ENCODE measurements at regions not wholly inside any gene's neighbourhood (a gene's known extent, or its start where the extent isn't known, plus 50 kb on each side); places are given as distances from the start of the nearest gene placed in this dataset.

DNA sequence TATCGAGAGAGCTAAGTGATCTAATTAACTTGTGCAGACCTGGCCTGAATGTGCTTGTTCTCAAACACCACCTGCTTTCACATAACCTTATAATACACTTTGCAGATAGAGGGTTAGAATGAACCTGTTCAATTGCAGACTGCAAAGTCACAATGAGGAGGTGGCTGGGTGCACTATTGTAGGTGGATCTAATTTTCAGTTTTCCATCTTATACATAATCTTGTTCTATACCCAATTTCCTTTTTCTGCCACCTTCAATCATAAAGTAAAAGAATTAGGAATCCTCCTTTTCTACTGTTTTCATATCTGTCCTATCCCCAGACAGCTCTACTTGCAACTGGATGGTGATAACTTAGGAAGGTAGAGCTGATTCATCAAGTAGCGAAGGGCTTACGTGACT, 68.8 kb upstream of the APC start:
- no peak for DNase-seq

DNA sequence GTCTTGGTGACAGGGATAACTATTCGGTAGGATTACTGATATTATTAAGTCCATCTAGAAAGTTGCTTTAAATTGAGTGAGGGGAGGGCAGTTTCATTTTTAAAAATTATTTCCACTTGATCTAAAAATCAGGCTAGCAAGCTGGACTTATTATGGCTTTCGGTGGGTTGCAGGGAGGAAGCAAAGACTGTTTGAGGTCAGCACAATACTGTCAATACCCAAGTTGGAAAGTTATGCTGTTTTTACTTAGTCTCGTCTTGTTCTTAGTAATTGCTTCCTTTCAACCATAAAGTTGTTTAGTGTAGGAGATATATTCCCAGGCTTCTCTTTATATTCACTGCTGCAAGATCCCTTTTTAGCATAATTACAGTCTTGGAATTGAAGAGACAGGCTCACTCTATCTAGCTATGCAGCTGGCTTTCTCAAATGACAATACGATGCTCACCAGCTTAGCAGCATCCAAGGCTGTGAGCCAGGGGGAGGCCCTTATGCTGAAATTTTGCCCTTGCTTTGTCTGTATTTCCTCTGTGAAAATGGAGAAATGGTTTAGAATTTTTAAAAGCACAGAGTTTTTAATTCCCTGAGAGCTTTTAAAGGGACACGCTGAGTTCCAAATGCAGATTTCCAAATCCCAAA, 68.2 kb upstream of the APC start:
- no peak for DNase-seq

DNA sequence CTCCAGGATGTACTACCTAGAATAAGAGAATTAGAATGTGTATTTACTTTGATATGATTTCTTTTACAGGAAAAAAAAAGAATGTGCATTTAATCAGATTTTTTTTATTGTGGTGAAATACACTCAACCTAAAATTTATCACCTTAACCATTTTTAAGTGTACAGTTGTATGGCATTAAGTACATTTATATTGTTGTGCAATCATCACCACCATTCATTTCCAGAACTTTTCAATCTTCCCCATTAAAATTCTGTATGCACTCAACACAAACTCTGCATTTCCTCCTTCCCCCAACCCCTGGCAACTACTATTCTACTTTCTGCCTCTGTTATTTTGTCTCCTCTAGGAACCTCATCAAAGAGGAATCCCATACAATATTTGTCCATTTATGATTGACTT, 66.0 kb upstream of the APC start:
- DNase-seq: no peak

DNA sequence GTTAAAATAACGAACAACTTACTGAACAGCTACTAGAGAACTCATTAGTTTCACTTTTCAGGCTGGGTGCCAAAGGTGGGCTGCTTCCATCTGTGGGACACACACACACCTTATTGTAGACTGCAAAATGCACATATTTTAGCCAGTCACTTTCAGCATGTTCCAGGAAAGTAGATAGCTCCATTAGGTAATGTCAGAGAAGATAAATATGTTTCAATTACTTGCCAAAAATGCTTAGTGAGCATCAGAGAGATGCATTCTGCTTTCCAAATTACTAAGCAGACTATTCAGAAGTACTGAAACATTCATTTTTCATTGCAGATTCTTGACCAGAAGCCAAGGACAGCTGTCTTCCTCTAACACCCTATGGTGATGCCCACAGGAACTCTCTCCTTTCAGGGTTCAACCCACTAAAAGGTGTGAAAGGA, 56.2 kb upstream of the APC start:
- DNase-seq: no peak

DNA sequence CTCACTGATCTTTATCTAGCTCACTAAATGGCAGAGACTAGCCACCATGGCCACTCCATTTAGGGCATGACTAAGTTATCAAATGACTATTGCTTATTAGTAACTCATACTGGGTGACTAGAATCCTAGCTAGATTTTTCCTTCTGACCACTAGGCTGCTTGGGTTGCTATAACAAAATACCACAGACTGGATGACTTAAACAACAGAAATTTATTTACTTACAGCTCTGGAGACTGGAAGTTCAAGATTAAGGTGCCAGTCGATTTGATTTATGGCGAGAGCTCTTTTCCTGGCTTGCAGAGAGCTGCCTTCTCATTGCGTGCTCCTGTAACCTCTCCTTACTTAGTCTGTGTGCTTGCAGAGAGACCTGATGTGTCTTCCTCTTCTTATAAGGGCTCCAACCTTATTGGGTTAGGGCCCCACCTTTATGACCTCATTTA, 55.0 kb upstream of the APC start:
- DNase-seq: no peak

DNA sequence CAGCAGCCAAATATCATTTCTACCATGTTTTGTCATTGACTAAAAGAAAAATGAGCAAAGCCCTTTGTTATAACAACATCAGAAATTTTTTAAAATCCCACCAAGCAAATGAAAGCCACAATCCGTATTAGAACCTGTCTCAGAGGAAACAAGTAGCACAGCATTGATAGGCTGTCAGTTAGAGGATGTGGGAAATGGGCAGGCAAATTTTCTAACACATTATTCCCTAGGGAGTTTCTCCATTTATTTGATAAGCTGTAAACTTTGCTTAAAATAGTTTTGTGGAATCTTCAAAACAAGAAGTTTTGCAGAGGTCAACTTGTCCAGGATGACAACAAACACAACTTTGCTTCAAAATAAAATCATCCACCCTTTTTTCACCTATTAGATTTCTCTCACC, 53.6 kb upstream of the APC start:
- DNase-seq: no peak

DNA sequence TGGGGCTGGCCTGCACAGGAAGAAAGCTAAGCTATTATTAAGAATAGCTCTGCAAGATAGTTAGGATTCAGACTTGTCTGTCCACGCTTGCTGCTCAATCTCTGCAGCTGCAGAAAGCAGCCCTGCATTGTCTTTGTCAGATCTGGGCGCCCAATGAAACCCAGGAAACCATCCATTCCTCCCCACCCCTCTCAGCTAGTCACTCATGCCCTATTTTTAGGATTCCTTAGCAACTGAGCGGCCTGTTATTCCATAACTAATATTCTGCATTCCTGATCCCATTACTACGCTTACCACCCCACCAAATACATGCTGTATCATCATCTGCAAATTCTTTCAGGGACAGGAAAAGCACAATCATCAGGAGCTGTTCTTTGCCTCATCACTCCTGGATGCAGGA, 52.9 kb upstream of the APC start:
- no peak for DNase-seq

DNA sequence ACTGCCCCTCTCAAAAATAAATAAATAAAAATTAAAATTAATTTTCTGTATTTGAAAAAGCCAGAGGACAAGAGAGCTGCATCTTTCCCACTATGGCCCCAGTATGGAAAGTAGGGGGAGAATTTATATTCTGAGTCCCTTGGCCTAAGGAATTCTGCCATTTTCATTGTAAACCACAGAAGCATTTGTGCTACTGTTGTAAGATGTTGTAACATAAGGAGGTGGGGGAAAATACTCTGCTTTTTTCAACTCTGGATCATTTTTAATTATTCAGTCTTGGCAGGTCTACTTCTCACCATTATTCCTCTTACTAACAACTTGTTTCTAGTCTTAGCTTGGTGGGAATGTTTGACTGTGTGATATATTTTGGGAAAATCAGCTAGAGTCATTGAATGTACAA, 52.3 kb upstream of the APC start:
- DNase-seq: no peak

DNA sequence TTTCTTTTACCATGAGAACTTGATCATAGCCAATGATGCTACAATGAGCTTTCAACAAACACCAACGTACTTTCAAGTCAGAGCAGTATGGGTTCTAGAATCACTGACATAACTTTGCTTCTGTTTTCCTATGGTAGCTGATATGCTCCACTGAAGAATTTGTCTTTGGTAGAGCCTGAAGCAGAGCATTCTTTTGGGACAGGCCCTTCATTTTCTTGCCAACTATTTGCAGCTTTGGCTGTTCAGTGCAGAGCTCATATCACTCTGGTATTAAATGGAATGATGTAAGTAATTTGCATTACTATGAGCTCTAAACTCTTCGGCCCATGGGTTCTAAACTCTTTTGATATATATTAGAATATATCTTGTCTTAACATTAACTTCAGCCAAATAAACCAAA, 51.8 kb upstream of the APC start:
- DNase-seq: no peak

DNA sequence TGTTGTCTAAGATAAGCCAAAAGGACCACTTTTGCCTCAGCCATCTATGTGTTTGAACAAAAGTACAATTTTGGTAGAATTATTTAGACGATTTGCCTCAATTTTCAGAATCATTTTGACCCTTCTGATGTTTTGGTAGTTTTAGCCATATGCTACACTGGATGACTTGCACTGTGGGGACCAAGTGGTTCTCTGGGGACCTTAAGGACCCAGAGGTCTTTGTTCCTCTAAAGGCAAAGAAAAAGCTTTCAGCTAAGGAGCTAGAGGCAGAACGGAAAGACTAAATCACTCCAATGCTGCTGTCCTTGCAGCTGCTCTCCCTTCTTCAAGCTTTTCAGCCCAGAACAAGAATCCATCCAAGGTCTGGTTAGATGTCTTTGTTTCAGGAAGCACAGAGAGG, 51.0 kb upstream of the APC start:
- DNase-seq: no peak

DNA sequence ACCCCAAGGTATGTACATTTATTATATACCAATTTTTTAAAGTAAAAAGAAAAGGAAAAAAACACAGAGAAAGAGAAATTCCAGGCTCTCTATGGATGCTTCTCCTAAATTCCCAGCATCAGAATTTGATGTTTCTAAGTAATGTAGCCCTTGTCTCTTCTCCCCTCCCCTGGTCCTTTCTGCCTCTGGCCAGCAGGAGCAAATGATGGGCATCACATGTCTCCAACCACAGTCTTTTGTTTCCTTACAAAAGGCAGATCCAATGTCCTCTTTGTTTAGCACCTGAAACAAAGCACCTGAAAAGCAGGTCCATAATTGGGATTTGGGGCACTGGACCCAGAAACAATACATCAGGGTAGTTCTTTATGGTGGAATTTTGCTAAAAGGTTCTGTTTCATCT, 50.4 kb upstream of the APC start:
- no peak for DNase-seq

Data from suppressor macrophage treated with lipopolysaccharide for 4 hours (primary cell).